ENCODE measurements at regions not wholly inside any gene's neighbourhood (a gene's known extent, or its start where the extent isn't known, plus 50 kb on each side); places are given as distances from the start of the nearest gene placed in this dataset.
A peak's percentile ranks its signal among the peaks of the same experiment; 100 is the strongest.

GRCh38 chr4:110260299-110260698 is 61.9 kb upstream of the ELOVL6 start:
- no peak overlapping the region for H3K27ac ChIP-seq
- TF ChIP-seq CTCF (IDR thresholded peaks at IDR 0.05) (no peak), ZFX (IDR thresholded peaks at IDR 0.05; ENCODE audit: borderline replicate concordance) (no peak)

- no peak for TF ChIP-seq ZFX (IDR thresholded peaks at IDR 0.05; ENCODE audit: borderline replicate concordance)
- TF ChIP-seq CTCF (IDR thresholded peaks at IDR 0.05) = no peak
Observed at GRCh38 chr4:110250023-110250387, 51.6 kb upstream of the ELOVL6 start.

DNA sequence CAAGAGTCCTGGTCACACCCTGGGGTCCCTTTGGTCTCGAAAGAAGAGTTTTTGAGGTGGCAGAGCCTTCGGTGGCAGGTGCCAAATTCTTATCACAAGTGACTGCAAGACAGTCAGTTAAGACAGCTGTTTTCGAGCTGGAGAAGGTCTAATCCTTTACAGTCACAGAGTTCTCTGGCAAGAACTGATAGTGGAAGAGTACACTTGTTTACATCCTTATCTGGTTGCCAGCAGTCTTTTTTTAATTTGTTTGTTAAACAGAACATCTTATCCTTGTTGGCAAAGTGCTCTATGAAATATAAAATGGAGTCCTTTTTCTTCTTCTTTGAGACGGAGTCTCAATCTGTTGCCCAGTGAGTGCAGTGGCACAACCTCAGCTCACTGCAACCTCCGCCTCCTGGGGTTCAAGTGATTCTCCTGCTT is 50.4 kb upstream of the ELOVL6 start:
- TF ChIP-seq ZFX (IDR thresholded peaks at IDR 0.05; ENCODE audit: borderline replicate concordance) (no peak), CTCF (IDR thresholded peaks at IDR 0.05) (no peak)
- H3K27ac ChIP-seq = peak overlapping the region; percentile 70

More at GRCh38 chr4:110250023-110250387, 51.6 kb upstream of the ELOVL6 start:
- H3K27ac ChIP-seq = no peak overlapping the region

Data from 22Rv1 (cell line).